Neural cell (in vitro differentiated cells): ENCODE measurements at regions not wholly inside any gene's neighbourhood (a gene's known extent, or its start where the extent isn't known, plus 50 kb on each side); places are given as distances from the start of the nearest gene placed in this dataset.

Experiments used
- H2AFZ ChIP-seq: fragments of 200-600, 300-800 bp; sonication (generic), shearing (Covaris generic); 2 replicates; pipeline ENCODE4 v1.6.0; 2014; ENCODE audit warnings: low read depth, mild to moderate bottlenecking, antibody characterized with exemption, low read length, moderate library complexity
- H3F3A ChIP-seq: fragments of 200-600 bp; shearing (Covaris generic); 2 replicates; pipeline ENCODE4 v1.6.1; 2016; ENCODE audit warnings: mild to moderate bottlenecking, moderate library complexity, mixed read lengths, antibody characterized with exemption, low read length; ENCODE audit not compliant: insufficient read depth, poor library complexity, severe bottlenecking
- H3K27ac ChIP-seq: fragments of 200-600, 300-800 bp; sonication (generic), shearing (Covaris generic); 2 replicates; pipeline ENCODE4 v1.5.1; 2014; ENCODE audit warnings: mild to moderate bottlenecking, low read length, moderate library complexity
- H3K27me3 ChIP-seq: fragments of 300-800, 200-600 bp; sonication (generic), shearing (Covaris generic); 2 replicates; pipeline ENCODE4 v1.6.0; 2014; ENCODE audit warnings: mild to moderate bottlenecking, low read depth, low read length, moderate library complexity; ENCODE audit not compliant: insufficient read depth
- H3K36me3 ChIP-seq: fragments of 300-800, 200-600 bp; sonication (generic), shearing (Covaris generic); 2 replicates; pipeline ENCODE4 v1.5.1; 2014; ENCODE audit warnings: mild to moderate bottlenecking, antibody characterized with exemption, low read length, moderate library complexity; ENCODE audit not compliant: insufficient read depth
- H3K4me2 ChIP-seq: fragments of 300-800, 200-600 bp; sonication (generic), shearing (Covaris generic); 2 replicates; pipeline ENCODE4 v1.6.0; 2014; ENCODE audit warnings: mild to moderate bottlenecking, low read length
- H3K4me3 ChIP-seq: fragments of 300-800, 200-600 bp; sonication (generic), shearing (Covaris generic); 2 replicates; pipeline ENCODE4 v1.5.1; 2014; ENCODE audit warnings: mild to moderate bottlenecking, low read length, moderate library complexity
- H3K79me2 ChIP-seq: fragments of 200-600 bp; shearing (Covaris generic); replicated peaks from 2 replicates; pipeline ENCODE4 v1.6.0; 2014; ENCODE audit warnings: mild to moderate bottlenecking, low read length, moderate library complexity; ENCODE audit not compliant: insufficient read depth
- H3K9ac ChIP-seq: fragments of 300-800, 200-600 bp; sonication (generic), shearing (Covaris generic); 2 replicates; pipeline ENCODE4 v1.6.1; 2016; ENCODE audit warnings: mild to moderate bottlenecking, low read length, mixed read lengths
- H3K9me2 ChIP-seq: fragments of 200-600 bp; shearing (Covaris generic); 2 replicates; pipeline ENCODE4 v1.6.1; 2016; ENCODE audit warnings: mild to moderate bottlenecking, low read length, mixed read lengths; ENCODE audit not compliant: insufficient read depth
- H3K9me3 ChIP-seq: fragments of 200-600, 300-800 bp; sonication (generic), shearing (Covaris generic); 2 replicates; pipeline ENCODE4 v1.6.1; 2016; ENCODE audit warnings: mild to moderate bottlenecking, mixed run types, low read length, moderate library complexity, mixed read lengths
- H4K20me1 ChIP-seq: fragments of 200-600 bp; shearing (Covaris generic); 2 replicates; pipeline ENCODE4 v1.6.1; 2016; ENCODE audit warnings: mild to moderate bottlenecking, mixed run types; ENCODE audit not compliant: insufficient read depth
- CTCF ChIP-seq: fragments of 450-650 bp; IDR thresholded peaks from 2 replicates; pipeline ENCODE4 v1.5.1; 2014; ENCODE audit warnings: antibody characterized with exemption, mild to moderate bottlenecking, moderate library complexity; ENCODE audit not compliant: poor library complexity, severe bottlenecking
- EP300 ChIP-seq: fragments of 450-650 bp; conservative IDR thresholded peaks from 2 replicates; pipeline ENCODE4 v1.6.1; 2014; ENCODE audit warnings: antibody characterized with exemption, mild to moderate bottlenecking, moderate library complexity; ENCODE audit not compliant: poor library complexity, severe bottlenecking
- EZH2 ChIP-seq: fragments of 200-600, 300-800 bp; shearing (Covaris generic), sonication (generic); IDR thresholded peaks from 2 replicates; pipeline ENCODE4 v1.6.1; 2014; ENCODE audit warnings: antibody characterized with exemption, low read length, borderline replicate concordance, mild to moderate bottlenecking; ENCODE audit not compliant: insufficient read depth, poor library complexity, severe bottlenecking
- MXI1 ChIP-seq: fragments of 450-650 bp; conservative IDR thresholded peaks from 2 replicates; pipeline ENCODE4 v1.6.1; 2014; ENCODE audit warnings: antibody characterized with exemption, mild to moderate bottlenecking; ENCODE audit not compliant: poor library complexity, severe bottlenecking
- POLR2AphosphoS5 ChIP-seq: IDR thresholded peaks from 2 replicates; pipeline ENCODE4 v1.6.1; 2012
- RAD21 ChIP-seq: fragments of 450-650 bp; conservative IDR thresholded peaks from 2 replicates; pipeline ENCODE4 v1.6.1; 2014; ENCODE audit warnings: antibody characterized with exemption, mild to moderate bottlenecking, moderate library complexity
- REST ChIP-seq: IDR thresholded peaks from 2 replicates; pipeline ENCODE4 v1.6.1; 2012; ENCODE audit warnings: borderline replicate concordance
- SMC3 ChIP-seq: fragments of 450-650 bp; conservative IDR thresholded peaks from 2 replicates; pipeline ENCODE4 v1.6.1; 2014; ENCODE audit warnings: antibody characterized with exemption, mild to moderate bottlenecking, moderate library complexity; ENCODE audit not compliant: poor library complexity
- TAF1 ChIP-seq: IDR thresholded peaks from 2 replicates; pipeline ENCODE4 v1.6.1; 2012; ENCODE audit warnings: low read depth

GRCh38 chr12:34106172-34106571 lies 83.9 kb downstream of the ALG10 start:
- Histone ChIP-seq H3K9ac (no peak overlapping the region), H3K9me2 (no peaks in the 10 kb centered on the region), H3K79me2 (no peaks in the 10 kb centered on the region), H4K20me1 (no peaks in the 10 kb centered on the region), H3K4me2 (no peak overlapping the region), H3K27me3 (no peaks in the 10 kb centered on the region), H3F3A (no peaks in the 10 kb centered on the region), H2AFZ (no peak overlapping the region), H3K4me3 (no peak overlapping the region), H3K36me3 (no peaks in the 10 kb centered on the region), H3K27ac (no peak overlapping the region), H3K9me3 (peaks cover 3% of the 10 kb centered on the region)
- TF ChIP-seq SMC3, result no peak

- no peaks in the 10 kb centered on the region for H3K36me3 ChIP-seq
- H3K4me3 ChIP-seq, result no peak overlapping the region
- H3K27ac ChIP-seq, result no peak overlapping the region
- H3K9ac ChIP-seq, result no peak overlapping the region
- H3K79me2 ChIP-seq, result no peaks in the 10 kb centered on the region
- H4K20me1 ChIP-seq, result no peaks in the 10 kb centered on the region
- H3K9me3 ChIP-seq, result peaks cover 3% of the 10 kb centered on the region
- H2AFZ ChIP-seq, result no peak overlapping the region
- TF ChIP-seq MXI1 (no peak), CTCF (no peak), REST (no peak), POLR2AphosphoS5 (no peak), EP300 (no peak), EZH2 (no peak), RAD21 (no peak), TAF1 (no peak), SMC3 (no peak)
- H3F3A ChIP-seq, result no peaks in the 10 kb centered on the region
- H3K27me3 ChIP-seq, result no peaks in the 10 kb centered on the region
- no peak overlapping the region for H3K4me2 ChIP-seq
- H3K9me2 ChIP-seq, result no peaks in the 10 kb centered on the region
Observed at GRCh38 chr12:34107016-34107415, 84.7 kb downstream of the ALG10 start.

- Histone ChIP-seq H2AFZ (no peak overlapping the region), H3K79me2 (no peaks in the 10 kb centered on the region), H3K27me3 (no peaks in the 10 kb centered on the region), H3F3A (no peaks in the 10 kb centered on the region), H3K4me3 (no peak overlapping the region), H3K27ac (no peak overlapping the region), H3K9me2 (no peaks in the 10 kb centered on the region), H3K36me3 (no peaks in the 10 kb centered on the region), H3K4me2 (no peak overlapping the region), H3K9ac (no peak overlapping the region), H4K20me1 (no peaks in the 10 kb centered on the region), H3K9me3 (peaks cover 3% of the 10 kb centered on the region)
- TF ChIP-seq REST (no peak), EP300 (no peak), POLR2AphosphoS5 (no peak), MXI1 (no peak), SMC3 (no peak), TAF1 (no peak), CTCF (no peak), EZH2 (no peak), RAD21 (no peak)
Observed at GRCh38 chr12:34107781-34108404, 85.6 kb downstream of the ALG10 start.
